GM18519 (cell line): ENCODE measurements at regions not wholly inside any gene's neighbourhood (a gene's known extent, or its start where the extent isn't known, plus 50 kb on each side); places are given as distances from the start of the nearest gene placed in this dataset.
"Not testable (repeated sequence)": the region's sequence is repeated elsewhere in the genome, so short reads cannot be mapped to it uniquely, and the experiment has no call there.

ENCODE experiments used
- ATAC-seq: cut with Tn5 transposase; IDR thresholded peaks from one replicate; pipeline ENCODE4 v1.9.1; 2021; ENCODE audit warnings: mild to moderate bottlenecking, moderate library complexity; ENCODE audit not compliant: unreplicated experiment, low FRiP score

DNA sequence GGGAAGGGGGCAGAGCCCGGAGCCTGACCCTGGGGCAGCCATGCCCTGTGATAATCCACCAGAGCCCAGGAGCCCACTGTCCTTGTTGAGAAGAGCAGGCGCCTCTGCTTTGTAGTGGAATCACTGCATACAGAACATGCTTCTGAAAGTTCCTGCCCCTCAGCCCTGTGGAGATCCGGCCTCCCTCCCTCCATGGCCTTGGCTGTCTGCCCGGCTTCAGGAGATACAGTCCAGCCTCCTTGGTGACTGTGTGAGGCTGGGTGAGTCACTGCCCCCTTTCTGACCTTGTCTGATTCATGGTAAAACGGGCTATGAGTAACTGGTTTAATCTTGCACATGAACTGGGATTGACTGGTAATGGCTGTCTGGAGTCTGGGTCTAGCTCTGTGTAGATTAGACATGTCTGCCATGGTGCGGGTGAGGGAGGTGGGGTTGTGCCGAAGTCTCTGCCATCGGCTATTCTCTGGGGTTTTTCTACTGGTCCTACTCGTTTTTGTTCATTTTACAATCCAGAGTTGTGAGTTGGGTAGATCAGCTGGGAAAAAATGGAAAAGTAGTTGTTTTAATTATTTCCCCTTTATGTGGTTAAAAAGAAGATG lies 141.2 kb downstream of the NPIPB11 start:
- not testable (repeated sequence) for ATAC-seq

DNA sequence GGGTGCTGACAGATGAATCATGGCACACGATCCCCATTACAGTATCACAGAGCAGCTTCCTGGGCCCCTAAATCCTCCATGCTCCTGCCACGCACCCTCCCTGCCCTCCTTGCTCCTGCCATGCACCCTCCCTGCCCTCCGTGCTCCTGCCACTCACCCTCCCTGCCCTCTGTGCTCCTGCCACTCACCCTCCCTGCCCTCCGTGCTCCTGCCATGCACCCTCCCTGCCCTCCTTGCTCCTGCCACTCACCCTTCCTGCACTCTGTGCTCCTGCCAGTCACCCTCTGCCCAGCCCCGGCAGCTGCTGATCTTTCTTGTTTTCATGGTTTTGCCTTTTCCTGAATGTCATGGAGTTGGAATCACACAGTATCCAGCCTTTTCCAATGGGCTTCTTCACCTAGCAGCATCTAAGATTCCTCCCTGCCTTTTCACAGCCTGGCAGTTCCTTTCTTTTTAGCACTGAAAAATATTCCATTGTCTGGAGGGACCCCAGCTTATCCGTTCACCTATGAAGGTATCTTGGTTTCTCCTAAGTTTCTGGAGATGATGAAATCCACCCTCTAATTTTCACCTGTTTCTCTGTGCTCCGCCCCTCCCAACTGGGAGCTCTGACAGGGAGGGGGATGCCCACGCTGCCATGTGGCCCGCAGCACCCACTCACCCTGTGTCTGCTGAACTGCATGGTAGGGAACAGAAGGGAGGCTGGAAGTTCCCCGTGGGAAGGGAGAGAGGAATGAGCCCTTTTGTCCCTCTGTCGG lies 142.3 kb downstream of the NPIPB11 start:
- ATAC-seq: not testable (repeated sequence)

DNA sequence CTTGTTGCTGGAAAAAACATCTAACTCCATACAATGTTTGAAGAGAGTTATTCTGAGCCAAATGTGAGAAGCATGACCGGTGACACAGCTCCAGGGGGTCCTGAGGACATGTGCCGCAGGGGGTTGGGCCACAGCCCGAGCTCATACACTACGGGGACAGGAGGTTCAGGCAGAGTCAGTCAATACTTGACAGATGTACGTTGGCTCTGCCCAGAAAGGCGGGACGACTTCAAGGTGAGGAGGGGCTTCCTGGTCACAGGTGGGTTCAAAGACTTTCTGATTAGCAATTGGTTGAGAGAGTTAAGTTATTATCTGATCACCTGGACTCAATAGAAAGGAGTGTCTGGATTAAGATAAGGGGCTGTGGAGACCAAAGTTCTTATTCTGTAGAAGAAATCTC lies 143.8 kb downstream of the NPIPB11 start:
- ATAC-seq: not testable (repeated sequence)

DNA sequence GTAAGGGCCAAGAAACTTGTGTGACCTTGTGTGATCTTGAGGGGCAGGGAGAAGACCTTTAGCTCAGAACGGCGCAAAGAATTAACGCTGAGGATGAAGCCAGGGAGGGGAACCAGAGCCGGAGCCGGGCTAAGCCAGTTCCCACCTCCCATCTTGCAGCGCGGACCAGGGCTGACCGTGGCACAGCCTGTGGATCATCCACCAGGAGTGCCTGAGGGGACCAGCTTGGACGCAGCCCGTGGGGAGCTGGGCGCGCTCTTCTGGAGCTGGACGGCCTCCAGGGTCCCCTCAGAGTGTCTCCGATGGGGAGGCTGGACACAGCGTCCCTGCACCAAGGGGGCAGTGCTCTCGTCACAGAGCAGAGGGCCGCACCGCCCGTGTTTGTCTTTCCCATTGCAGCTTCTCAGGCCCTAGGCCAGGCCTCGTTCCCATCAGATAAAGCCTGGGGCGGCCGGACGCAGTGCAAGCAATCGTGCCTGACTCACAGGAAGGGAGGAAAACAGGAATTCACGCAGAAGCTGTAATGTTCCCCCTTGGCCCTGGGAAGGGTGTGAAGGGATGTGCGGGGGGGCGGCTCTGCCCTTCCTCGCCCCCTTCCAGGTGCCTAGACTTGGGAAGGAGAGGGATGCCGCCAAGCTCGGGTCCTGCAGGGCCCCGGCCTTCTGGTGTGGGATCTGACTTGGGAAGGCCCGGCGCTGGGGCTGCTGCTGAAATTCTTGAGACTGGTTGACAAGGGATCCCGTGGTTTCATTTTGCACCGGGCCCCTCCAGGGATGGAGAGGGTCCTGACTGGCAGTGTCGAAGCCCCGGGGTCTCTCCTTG lies 144.9 kb downstream of the NPIPB11 start:
- ATAC-seq: not testable (repeated sequence)

DNA sequence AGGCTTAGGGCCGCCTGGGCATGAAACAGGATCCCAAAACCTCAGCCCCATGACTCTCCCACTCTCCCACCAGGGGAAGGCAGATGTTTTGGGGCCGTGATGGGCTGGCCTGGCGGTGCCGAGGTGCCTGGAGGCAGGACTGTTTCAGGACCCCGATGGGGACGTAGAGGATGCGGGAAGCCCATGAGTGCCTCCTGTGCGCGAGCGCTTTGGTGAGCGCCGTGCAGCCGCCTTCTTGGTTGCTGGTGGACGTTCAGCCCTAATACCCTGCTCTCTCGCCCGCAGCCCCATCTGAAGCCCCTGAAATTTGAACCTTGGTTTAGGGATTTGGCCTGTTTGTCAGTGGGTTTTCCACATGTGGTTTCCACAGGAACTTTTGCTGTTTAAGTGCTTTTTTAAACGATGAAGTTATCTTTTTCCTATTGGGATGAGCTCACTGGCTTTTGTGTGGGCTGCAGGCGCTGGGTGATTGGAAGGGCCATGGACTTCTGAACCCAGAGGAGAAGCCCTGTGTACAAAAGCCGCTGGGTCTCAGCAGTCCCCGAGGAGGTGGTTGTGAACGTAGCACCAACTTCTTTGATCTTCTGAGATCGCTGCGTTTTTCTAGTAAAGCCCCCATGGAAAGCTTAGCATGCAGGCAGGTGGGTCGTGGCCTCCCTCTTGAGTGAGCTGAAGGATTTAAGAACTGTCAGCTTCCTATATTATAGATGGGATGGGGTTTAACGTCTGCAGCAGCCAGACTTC lies 145.7 kb downstream of the NPIPB11 start:
- ATAC-seq: not testable (repeated sequence)

DNA sequence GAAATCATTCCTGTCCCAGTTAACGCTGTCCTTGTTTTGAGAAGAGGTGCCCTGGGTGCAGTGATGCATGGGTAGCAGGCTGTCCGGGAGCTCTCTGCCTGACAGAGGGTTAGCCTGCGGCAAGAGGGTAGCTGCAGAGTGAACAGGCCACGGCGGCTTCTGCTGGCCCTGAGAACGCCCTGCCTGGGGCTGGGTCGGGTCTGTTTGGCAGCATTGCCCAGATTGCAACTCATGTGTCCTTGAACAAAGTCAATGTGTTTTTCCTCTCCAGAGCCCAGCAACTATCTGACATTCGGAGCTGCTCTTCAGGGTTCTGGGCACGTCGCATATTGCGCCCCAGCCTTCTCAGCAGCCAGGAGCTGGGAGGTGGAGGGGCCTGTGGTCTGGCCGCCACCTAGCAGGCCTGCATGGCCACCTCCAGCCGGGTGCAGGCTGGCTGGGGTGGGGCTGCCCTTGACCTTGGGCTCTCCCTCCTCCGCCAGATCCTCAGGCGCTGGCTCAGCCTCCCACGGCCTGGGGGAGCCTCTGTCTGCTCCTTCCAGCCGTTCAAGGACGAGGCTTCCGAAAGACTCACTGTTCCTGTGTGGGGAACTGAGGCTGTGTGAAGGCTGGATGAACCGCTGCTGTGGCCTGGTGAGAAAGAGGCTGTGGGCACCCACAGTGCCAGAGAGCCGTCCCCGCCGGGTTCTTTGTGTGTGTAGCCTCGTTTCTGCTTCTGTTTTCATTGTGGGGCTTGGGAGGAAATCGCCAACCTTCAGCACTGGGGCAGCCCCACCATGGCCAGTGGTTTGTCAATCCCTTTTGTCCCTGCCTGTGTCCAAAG lies 146.7 kb downstream of the NPIPB11 start:
- ATAC-seq: not testable (repeated sequence)

DNA sequence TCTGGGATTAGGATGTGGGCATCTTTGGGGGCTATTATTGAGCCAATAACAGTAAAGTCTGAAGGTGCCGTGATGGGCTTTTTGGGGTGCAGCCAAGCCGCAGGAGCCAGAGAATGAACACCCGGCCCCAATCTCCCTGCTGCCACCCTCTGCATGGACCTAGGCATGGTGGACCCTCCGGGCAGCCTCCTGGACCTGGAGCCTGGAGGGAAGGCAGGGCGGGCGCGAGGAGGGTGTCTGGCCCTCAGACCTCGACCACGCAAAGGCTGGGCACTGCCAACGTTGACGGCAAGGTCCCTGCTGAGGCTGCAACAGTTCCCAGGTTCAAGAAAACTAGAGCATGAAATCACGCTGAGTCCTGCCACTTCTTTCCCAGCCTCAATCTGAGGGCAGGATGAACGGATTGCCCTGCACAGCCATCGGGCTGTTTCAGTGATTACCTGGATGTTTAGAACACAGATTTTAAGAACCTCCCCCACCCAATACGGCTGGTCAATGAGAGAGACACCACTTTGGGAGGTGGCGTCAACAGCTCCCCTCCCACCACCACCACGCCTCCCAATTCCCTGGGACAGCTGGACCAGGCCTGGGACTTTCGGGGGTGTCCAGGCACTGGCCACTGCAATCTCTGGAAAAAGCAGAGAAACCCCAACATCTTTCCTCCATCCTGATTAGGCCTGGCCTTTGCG lies 147.4 kb downstream of the NPIPB11 start:
- not testable (repeated sequence) for ATAC-seq

DNA sequence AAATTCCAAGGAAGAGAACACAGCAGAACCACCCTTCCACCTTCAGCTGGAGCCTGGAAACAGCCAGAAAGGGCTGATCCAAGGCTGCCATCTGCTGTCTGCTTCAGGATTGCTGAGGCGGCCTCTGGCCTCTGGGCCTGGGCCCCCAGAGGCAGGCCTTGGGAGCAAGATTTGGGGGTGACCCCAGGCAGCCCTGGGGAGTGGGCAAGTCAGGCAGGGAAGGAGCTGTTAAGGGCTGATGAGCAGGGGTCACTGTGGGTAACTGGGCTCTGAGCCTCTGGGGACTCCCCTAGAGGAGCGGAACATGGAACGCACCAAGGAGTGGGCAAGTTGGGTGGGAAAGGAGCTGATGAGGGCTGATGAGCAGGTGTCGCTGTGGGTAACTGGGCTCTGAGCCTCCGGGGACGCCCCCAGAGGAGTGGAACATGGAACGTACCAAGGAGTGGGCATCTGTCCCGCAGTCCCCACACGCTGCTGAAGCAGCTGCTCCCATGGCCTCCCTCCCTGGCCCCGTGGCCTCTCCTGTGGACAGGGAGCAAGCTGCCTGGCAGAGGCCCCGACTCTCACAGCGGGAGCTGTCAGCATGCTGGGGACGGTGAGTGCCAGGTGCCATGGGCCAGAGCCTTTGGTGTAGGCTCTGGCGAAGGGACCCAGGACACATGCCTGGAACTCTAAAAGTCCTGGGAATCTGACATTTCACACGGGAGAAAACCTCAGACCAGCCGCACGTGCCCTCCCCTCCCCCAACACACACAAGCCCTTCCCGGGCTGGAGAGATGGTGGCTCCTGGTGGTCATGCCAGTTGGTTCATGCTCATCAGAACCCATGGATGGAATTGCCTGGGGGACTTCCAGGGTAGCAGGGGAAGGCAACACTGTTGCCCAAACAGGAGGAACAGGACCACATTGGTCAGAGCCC lies 148.8 kb downstream of the NPIPB11 start:
- not testable (repeated sequence) for ATAC-seq

DNA sequence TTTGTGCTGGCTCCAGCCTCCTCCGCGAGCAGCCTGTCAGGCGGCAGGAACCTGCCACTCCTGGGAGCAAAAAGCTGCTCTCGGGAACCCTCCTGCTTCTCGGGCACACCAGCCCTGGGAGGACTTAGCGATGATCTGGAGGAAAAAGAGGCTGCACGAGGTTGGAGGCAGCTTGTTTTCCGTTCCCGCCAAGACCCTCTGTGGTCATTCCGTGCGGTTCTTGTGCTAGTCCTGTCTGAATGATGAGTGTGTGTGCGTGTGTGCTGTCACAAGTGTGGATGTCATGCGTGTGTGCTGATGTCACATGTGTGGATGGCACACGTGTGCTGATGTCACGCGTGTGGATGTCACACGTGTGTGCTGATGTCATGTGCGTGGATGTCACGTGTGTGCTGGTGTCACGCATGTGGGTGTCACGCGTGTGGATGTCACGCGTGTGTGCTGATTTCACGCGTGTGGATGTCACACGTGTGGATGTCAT lies 150.0 kb downstream of the NPIPB11 start:
- no peak for ATAC-seq

DNA sequence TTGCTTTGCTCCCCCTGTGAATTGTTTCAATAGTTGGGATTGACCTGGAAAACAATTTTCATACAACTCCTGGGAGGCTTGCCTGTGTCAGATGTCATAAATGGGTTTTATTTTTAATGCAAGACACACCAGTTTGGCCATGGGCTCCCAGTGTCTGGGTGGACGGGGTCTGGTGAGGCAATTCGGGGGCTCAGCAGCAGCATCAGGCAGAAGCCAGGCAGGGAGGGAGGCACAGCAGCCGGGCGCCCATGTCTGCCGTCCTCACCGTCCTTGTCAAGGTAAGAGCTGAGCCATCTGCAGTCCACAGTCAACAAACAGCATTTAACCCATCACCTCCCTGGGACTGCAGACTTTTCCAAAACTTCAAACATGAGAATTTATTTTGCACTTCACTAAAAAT lies 150.6 kb downstream of the NPIPB11 start:
- not testable (repeated sequence) for ATAC-seq

DNA sequence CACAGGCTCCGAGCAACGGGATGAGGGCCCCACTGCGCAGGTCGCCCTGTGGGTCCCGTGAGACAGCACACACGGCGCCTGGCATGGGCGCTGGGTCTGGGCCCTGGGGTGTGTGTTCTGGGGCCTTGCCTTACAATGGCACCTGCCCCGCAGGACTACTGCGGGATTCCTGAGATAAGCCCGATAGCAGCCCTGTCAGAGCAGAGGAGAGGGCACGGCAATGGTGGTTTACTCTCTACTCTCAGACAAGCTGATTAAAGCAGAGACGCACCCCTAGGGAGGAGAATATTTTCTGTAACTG lies 151.1 kb downstream of the NPIPB11 start:
- ATAC-seq: not testable (repeated sequence)

DNA sequence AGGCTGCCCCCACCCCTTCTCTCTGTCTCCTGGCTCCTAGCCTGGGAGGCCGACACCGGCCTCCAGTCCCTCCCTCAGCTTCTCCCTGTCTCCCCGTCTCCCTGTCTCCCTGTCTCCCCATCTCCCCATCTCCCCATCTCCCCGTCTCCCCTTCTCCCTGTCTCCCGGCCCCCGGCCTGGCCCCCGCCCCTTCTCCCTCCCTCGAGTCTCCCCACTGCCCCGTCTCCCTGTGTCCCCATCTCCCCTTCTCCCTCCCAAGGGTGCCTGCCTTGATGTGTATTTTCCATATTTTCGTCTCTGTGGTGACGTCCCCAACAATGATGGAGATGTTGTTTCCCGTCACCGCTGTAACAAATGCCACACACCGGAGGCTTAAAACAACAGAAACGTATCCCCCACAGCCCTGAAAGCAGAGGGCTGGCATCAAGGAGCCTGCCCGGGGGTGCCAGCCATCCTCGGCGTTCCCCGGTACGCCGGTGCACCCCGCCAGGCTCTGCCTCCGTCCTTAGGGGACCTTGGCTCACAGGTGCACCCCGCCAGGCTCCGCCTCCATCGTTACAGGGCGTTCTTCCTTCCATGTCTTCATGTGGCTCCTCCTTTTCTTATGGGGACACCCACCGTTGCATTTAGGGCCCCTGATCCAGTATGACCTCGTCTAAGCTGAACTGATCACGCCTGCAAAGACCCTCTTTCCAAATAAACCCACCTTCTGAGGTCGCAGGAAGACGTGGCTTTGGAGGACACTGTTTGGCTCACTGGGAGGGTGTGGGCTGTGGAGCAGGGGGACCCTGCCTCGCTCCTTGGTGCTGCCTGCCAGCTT lies 151.6 kb downstream of the NPIPB11 start:
- no peak for ATAC-seq

DNA sequence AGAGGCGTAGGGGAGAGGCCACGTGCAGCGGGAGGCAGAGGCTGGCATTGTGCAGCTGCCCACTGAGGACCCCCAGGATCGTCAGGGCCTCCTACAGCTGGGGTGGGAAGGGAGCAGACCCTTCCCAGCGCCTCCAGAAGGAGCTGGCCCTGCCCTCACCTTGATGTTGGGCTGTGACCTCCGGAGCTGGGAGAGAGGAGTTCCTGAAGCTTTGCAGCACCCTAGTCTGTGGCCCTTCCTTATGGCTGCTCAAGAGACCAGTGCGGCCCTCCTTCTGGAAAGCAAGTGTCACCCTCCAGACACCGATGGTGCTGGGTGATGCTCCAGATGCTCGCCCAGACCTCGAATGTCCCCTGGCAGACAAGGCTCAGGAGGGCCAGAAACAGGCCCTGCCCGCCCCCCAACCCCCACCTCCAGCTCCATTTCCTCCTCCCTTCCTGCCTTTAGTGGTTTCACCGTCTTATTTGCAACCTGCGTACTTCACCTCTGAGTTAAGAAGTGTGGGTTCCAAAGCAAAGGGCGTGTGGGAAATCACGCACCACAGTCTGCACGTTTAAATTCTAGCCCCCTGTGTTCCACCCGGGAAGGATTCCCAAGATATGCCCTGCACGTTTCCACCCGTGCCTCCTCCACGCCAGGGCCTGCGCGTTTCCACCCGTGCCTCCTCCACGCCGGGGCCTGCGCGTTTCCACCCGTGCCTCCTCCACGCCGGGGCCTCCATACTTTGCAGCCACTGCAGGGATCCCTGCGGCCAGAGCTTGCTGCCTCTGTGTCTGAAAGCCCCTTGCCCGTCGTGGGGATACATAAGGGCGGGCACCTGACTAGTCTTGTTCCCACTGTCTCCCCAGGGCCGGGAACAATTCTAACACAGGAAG lies 152.6 kb downstream of the NPIPB11 start:
- not testable (repeated sequence) for ATAC-seq

DNA sequence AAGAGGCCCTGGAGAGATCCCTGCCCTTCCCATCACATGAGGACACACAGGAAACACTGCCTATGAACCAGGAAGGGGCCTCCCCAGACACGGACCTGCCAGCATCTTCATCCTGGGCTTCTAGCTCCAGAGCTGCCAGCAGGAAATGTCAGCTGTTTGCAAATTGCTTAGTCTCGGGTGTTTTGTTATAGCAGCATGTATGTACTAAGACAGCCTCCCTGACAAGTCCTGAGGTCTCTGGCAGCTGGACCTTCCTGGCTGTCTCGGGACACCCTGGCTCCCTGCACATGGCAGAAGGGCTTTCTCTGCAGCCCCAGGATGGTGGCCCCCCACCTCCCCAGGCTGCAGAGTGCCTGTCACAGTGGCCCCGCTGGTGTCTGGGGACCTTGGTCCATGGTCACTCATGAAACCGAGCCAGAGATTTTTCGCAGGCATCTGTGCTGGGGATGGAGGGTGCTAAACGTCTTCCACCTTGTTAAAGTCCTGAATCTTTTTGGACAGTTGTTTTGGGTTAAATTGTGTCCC lies 153.4 kb downstream of the NPIPB11 start:
- not testable (repeated sequence) for ATAC-seq

DNA sequence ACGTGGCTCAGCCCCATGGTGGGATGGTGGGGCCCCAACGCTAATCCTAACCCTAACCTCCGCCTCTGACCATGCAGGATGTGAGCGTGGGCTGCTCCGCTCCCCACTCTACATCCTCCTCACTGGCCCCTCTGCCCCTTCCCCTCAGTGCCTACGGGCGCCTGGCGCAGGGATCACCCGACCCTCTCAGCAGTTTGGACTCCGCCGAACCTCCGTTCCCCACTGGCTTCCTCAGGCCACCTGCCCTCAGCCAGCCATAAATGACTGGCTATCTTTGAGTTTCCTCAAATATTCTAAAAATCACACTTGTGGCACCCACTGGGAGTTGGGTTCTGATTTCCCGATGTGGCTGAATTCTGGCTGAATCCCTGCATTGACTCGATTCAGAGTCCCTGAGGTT lies 154.2 kb downstream of the NPIPB11 start:
- ATAC-seq: not testable (repeated sequence)

DNA sequence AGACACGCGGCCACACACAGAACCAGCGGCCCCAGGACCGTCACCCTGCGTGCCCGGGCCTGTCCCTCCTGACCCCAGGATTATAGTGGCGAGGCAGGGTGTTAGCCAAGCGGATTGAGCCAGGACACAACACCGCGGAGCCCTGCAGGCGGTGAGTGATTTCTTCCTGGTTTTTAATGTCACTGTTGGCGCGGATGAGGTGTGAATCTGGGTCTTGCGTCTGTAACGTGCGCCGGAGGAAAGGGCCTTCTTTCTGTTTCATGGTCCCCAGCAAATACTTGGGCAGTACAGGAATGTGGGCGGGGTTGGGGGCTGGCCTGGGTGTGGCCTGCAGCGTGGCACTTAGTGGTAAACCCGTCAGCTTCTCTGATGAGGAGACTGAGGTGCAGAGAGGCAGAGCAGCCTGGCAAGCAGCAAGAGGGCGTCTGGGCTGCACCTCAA lies 154.9 kb downstream of the NPIPB11 start:
- not testable (repeated sequence) for ATAC-seq
